Heart right ventricle (tissue), 16 donors: ENCODE measurements at regions not wholly inside any gene's neighbourhood (a gene's known extent, or its start where the extent isn't known, plus 50 kb on each side); places are given as distances from the start of the nearest gene placed in this dataset.

Experiments
- ATAC-seq, 8 donors: fragments of 200-7000 bp; cut with Tn5 transposase; one replicate each; pipeline ENCODE4 v1.9.1; 2020; ENCODE audit warnings: mild to moderate bottlenecking in 8 of 8, moderate library complexity in 8 of 8, moderate number of reproducible peaks in 1 of 8
- DNase-seq, 2 donors: peaks; one replicate each; pipeline ENCODE4 v3.0.0-alpha.2; 2020
- H3K27ac ChIP-seq, 10 donors: fragments of 200-600 bp; sonication (generic) in 2 of 10; one replicate each; pipeline versions ENCODE4 v1.5.0 to v1.8.0; 2020 to 2022; ENCODE audit warnings: mild to moderate bottlenecking in 3 of 10
- H3K27me3 ChIP-seq, 7 donors: fragments of 200-600 bp; one replicate each; pipeline ENCODE4 v1.8.0; 2021 to 2022; ENCODE audit warnings: mild to moderate bottlenecking in 2 of 7
- H3K36me3 ChIP-seq, 9 donors: fragments of 200-600 bp; sonication (generic) in 1 of 9; one replicate each; pipeline versions ENCODE4 v1.5.0 to v1.8.0; 2020 to 2022; ENCODE audit warnings: mild to moderate bottlenecking in 2 of 9
- H3K4me1 ChIP-seq, 9 donors: fragments of 200-600 bp; sonication (generic) in 1 of 9; one replicate each; pipeline versions ENCODE4 v1.5.0 to v1.8.0; 2020 to 2022; ENCODE audit warnings: mild to moderate bottlenecking in 4 of 9
- H3K4me3 ChIP-seq, 10 donors: fragments of 200-600 bp; sonication (generic) in 2 of 10; one replicate each; pipeline versions ENCODE4 v1.5.0 to v1.8.0; 2020 to 2022; ENCODE audit warnings: mild to moderate bottlenecking in 7 of 10, moderate library complexity in 2 of 10
- H3K9me3 ChIP-seq, 11 donors: fragments of 200-600 bp in 10 of 11; sonication (generic) in 2 of 11; one replicate each; pipeline versions ENCODE4 v1.5.0 to v1.8.0; 2013 to 2022; ENCODE audit warnings: mild to moderate bottlenecking in 2 of 11, control low read depth in 1 of 11, moderate library complexity in 1 of 11
- CTCF ChIP-seq, 9 donors: fragments of 200-600 bp; sonication (generic) in 2 of 9; IDR thresholded peaks; one replicate each; pipeline versions ENCODE4 v1.5.0 to v1.8.0; 2021 to 2022; ENCODE audit warnings: antibody characterized with exemption in 9 of 9, mild to moderate bottlenecking in 5 of 9, moderate library complexity in 1 of 9
- WGBS, 2 donors: extraction: QIAGEN DNeasy Blood & Tissue Kit; methylation state at CpG; one replicate each; pipeline ENCODE4 v1.1.7; 2013; ENCODE audit warnings: inconsistent platforms in 1 of 2; 5-methylcytosine and 5-hydroxymethylcytosine counted together
- intact Hi-C, 10 donors: fragments of 100-400 bp; cut with DNase I; formaldehyde crosslinking; loops; one replicate each; pipeline versions ENCODE4 v1.11.1 to v1.14.2; 2022
- donor health status: Arrhythmogenic right ventricular cardiomyopathy.
- donor health status: ischemic (EF 13 %, LVEDD 7.1; RV severe dilation, severe dysfunction).
- donor health status: healthy with polysubstance abuse.
- donor health status: DM: no; HTN: yes; CAD: no.
- donor health status: DM: no; HTN: no; CAD: no.
- donor health status: ischemic (EF 25% LVEDD 6.9; RV normal size, moderate dysfunction).
- donor health status: ischemic (EF 25% LVEDD 5.7; RV mildly dilated, moderate dysfunction).
- donor health status: healthy.
- donor health status: DM: yes; HTN: yes; CAD: no.
- donor health status: Ischemic cardiomyopathy.
- donor health status: ischemic (EF 35%, LVEDD 5.7; RV mildly dilated, moderate dysfunction).
- donor health status: nonischemic (EF 11% LVEDD 7.7; RV severe dilation, severe dysfunction).
- donor health status: DM: yes; HTN: yes; CAD: no.
- donor health status: PGD.
- donor health status: ischemic (EF 29% LVEDD 5.4; RV normal size, mild dysfunction).
- donor health status: nonischemic (EF 23%, LVEDD 6.1; RV moderate dilation, normal function).

- DNase-seq (no peak), ATAC-seq (no peak)
- no peak overlapping the region for H3K4me3 ChIP-seq
- H3K36me3 ChIP-seq: no peaks in the 10 kb centered on the region
- intact Hi-C loops: loop anchor here in 2 of 10 donors (10.0 kb wide), 2 partner anchors 67 to 87 kb away; no protein-coding TSS in a partner anchor
- H3K27me3 ChIP-seq: no peaks in the 10 kb centered on the region
- peaks cover 0 to 13% (median 5%) of the 10 kb centered on the region in 9 donors for H3K4me1 ChIP-seq
- H3K9me3 ChIP-seq: peaks cover 0 to 28% (median 16%) of the 10 kb centered on the region in 11 donors
- no peak for TF ChIP-seq CTCF (IDR thresholded peaks at IDR 0.05)
- 85 to 88% methylated on average over 4 of the region's 4 CpGs for WGBS, 2 donors
- no peak overlapping the region for H3K27ac ChIP-seq
These were observed 187.3 kb upstream of the EGLN3 start for GRCh38 chr14:34138175-34138574.

GRCh38 chr14:34137001-34137745 is 186.3 kb upstream of the EGLN3 start:
- ATAC-seq (no peak), DNase-seq (no peak)
- no peak overlapping the region for H3K27ac ChIP-seq
- no peaks in the 10 kb centered on the region for H3K36me3 ChIP-seq
- peaks cover 0 to 13% (median 5%) of the 10 kb centered on the region in 9 donors for H3K4me1 ChIP-seq
- H3K27me3 ChIP-seq: no peaks in the 10 kb centered on the region
- peaks cover 0 to 18% (median 9%) of the 10 kb centered on the region in 11 donors for H3K9me3 ChIP-seq
- intact Hi-C loops: loop anchor here in 2 of 10 donors (10.0 kb wide), 2 partner anchors 68 to 88 kb away; no protein-coding TSS in a partner anchor
- WGBS, 2 donors: 73 to 74% methylated on average over 3 of the region's 3 CpGs
- no peak overlapping the region for H3K4me3 ChIP-seq
- no peak for TF ChIP-seq CTCF (IDR thresholded peaks at IDR 0.05)

GRCh38 chr14:34135492-34135891 is 184.6 kb upstream of the EGLN3 start:
- no peak for TF ChIP-seq CTCF (IDR thresholded peaks at IDR 0.05)
- DNase-seq: no peak
- Histone ChIP-seq H3K27me3 (no peaks in the 10 kb centered on the region), H3K4me1 (peaks cover 0 to 24% (median 13%) of the 10 kb centered on the region in 9 donors), H3K27ac (no peak overlapping the region), H3K9me3 (peaks cover 0 to 1% (median 0%) of the 10 kb centered on the region in 11 donors), H3K4me3 (no peak overlapping the region), H3K36me3 (no peaks in the 10 kb centered on the region)
- intact Hi-C loops: loop anchor here in 2 of 10 donors (10.0 kb wide), 2 partner anchors 69 to 89 kb away; no protein-coding TSS in a partner anchor
- ATAC-seq: no peak
- WGBS, 2 donors: 81 to 86% methylated on average over 7 of the region's 7 CpGs

- TF ChIP-seq CTCF (IDR thresholded peaks at IDR 0.05): no peak
- intact Hi-C loops: loop anchor here in 2 of 10 donors (10.0 kb wide), 2 partner anchors 70 to 90 kb away; no protein-coding TSS in a partner anchor
- H3K9me3 ChIP-seq: no peaks in the 10 kb centered on the region
- H3K36me3 ChIP-seq: no peaks in the 10 kb centered on the region
- H3K27ac ChIP-seq: no peak overlapping the region
- peaks cover 0 to 23% (median 15%) of the 10 kb centered on the region in 9 donors for H3K4me1 ChIP-seq
- ATAC-seq (no peak), DNase-seq (no peak)
- WGBS, 2 donors: 93 to 94% methylated on average over 3 of the region's 3 CpGs
- no peaks in the 10 kb centered on the region for H3K27me3 ChIP-seq
- H3K4me3 ChIP-seq: no peak overlapping the region
These were observed 183.6 kb upstream of the EGLN3 start for GRCh38 chr14:34134484-34134883.
